Transverse colon (tissue), 4 donors: ENCODE measurements at regions not wholly inside any gene's neighbourhood (a gene's known extent, or its start where the extent isn't known, plus 50 kb on each side); places are given as distances from the start of the nearest gene placed in this dataset.

Experiments used
- DNase-seq: peaks from one replicate; pipeline ENCODE4 v3.0.0-alpha.2; 2019
- H3K27ac ChIP-seq, 4 donors: fragments of 200-600 bp; sonication (generic); 2 replicates each; pipeline ENCODE4 v1.5.1; 2016 to 2018; ENCODE audit warnings: inconsistent platforms in 4 of 4
- H3K27me3 ChIP-seq: fragments of 200-600 bp; sonication (generic); 2 replicates; pipeline ENCODE4 v1.5.1; 2017; ENCODE audit warnings: inconsistent platforms
- H3K36me3 ChIP-seq, 4 donors: fragments of 200-600 bp; sonication (generic); 2 replicates each; pipeline ENCODE4 v1.5.1; 2017 to 2019; ENCODE audit warnings: inconsistent platforms in 4 of 4
- H3K4me1 ChIP-seq, 4 donors: fragments of 200-600 bp; sonication (generic); 2 replicates each; pipeline ENCODE4 v1.5.1; 2017 to 2020; ENCODE audit warnings: inconsistent platforms in 4 of 4
- H3K4me3 ChIP-seq, 4 donors: fragments of 200-600 bp; sonication (generic); 1 replicate in 1 of 4; 2 replicates in 3 of 4; pipeline versions ENCODE4 v1.5.1 to v1.6.1; 2017 to 2019; ENCODE audit warnings: inconsistent platforms in 4 of 4
- H3K9me3 ChIP-seq, 2 donors: fragments of 200-600 bp; sonication (generic); 2 replicates each; pipeline ENCODE4 v1.5.1; 2017 to 2019; ENCODE audit warnings: inconsistent platforms in 2 of 2
- EP300 ChIP-seq: sonication (generic); formaldehyde crosslinking; IDR thresholded peaks from one replicate; pipeline ENCODE4 v1.6.1; 2017; ENCODE audit warnings: antibody characterized with exemption, low read depth
- POLR2A ChIP-seq: fragments of 450-650 bp; IDR thresholded peaks from one replicate; pipeline ENCODE4 v1.6.1; 2016; ENCODE audit warnings: antibody characterized with exemption, mild to moderate bottlenecking, moderate library complexity
- POLR2AphosphoS5 ChIP-seq, 3 donors: sonication (generic); formaldehyde crosslinking; IDR thresholded peaks; one replicate each; pipeline ENCODE4 v1.6.1; 2016; ENCODE audit warnings: antibody characterized with exemption in 3 of 3
- whole genome bisulfite sequencing, 2 donors: methylation state at CpG; one replicate each; pipeline ENCODE4 v1.1.5; 2018; ENCODE audit warnings: low coverage in 1 of 2; 5-methylcytosine and 5-hydroxymethylcytosine counted together
- in situ Hi-C, 4 donors: fragments of 200-750 bp; cut with MboI; loops; one replicate each; pipeline versions ENCODE4 v1.15.0 to v1.15.1; 2017; ENCODE audit warnings: low sequenced_read_pairs in 3 of 4, low pct_ligation_motif_present in 1 of 4, low pct_unique_long_range_greater_than_20kb in 1 of 4
- intact Hi-C: fragments of 100-400 bp; cut with DNase I; formaldehyde crosslinking; loops from one replicate; pipeline ENCODE4 v1.15.1; 2023; ENCODE audit warnings: low total_unique reads
- TF ChIP-seq, protein P1 (sequence below), 5 experiments: fragments of 200-600 bp in 3 of 5; fragments of 450-650 bp in 2 of 5; sonication (generic) in 3 of 5; IDR thresholded peaks; 1 replicate in 2 of 5; 2 replicates in 3 of 5; pipeline ENCODE4 v1.5.1; 2016 to 2017; ENCODE audit warnings: antibody characterized with exemption in 5 of 5, inconsistent platforms in 3 of 5, mild to moderate bottlenecking in 2 of 5, moderate library complexity in 1 of 5

- intact Hi-C loops = no loop called here
- Histone ChIP-seq H3K4me1 (no peaks in the 10 kb centered on the region), H3K27me3 (no peaks in the 10 kb centered on the region), H3K36me3 (no peaks in the 10 kb centered on the region), H3K27ac (no peak overlapping the region), H3K9me3 (no peaks in the 10 kb centered on the region), H3K4me3 (no peak overlapping the region)
- no peak for TF ChIP-seq POLR2A
- TF ChIP-seq, protein P1, sequence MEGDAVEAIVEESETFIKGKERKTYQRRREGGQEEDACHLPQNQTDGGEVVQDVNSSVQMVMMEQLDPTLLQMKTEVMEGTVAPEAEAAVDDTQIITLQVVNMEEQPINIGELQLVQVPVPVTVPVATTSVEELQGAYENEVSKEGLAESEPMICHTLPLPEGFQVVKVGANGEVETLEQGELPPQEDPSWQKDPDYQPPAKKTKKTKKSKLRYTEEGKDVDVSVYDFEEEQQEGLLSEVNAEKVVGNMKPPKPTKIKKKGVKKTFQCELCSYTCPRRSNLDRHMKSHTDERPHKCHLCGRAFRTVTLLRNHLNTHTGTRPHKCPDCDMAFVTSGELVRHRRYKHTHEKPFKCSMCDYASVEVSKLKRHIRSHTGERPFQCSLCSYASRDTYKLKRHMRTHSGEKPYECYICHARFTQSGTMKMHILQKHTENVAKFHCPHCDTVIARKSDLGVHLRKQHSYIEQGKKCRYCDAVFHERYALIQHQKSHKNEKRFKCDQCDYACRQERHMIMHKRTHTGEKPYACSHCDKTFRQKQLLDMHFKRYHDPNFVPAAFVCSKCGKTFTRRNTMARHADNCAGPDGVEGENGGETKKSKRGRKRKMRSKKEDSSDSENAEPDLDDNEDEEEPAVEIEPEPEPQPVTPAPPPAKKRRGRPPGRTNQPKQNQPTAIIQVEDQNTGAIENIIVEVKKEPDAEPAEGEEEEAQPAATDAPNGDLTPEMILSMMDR (IDR thresholded peaks at IDR 0.05) = no peak
- no peak for TF ChIP-seq EP300
- WGBS, 2 donors = 60 to 85% methylated on average over 1 to 16 of the region's 18 CpGs
- in situ Hi-C loops = no loop called here
- DNase-seq = no peak
Measured at GRCh38 chr2:106941372-106941993, 55.5 kb upstream of the ST6GAL2 start.

DNA sequence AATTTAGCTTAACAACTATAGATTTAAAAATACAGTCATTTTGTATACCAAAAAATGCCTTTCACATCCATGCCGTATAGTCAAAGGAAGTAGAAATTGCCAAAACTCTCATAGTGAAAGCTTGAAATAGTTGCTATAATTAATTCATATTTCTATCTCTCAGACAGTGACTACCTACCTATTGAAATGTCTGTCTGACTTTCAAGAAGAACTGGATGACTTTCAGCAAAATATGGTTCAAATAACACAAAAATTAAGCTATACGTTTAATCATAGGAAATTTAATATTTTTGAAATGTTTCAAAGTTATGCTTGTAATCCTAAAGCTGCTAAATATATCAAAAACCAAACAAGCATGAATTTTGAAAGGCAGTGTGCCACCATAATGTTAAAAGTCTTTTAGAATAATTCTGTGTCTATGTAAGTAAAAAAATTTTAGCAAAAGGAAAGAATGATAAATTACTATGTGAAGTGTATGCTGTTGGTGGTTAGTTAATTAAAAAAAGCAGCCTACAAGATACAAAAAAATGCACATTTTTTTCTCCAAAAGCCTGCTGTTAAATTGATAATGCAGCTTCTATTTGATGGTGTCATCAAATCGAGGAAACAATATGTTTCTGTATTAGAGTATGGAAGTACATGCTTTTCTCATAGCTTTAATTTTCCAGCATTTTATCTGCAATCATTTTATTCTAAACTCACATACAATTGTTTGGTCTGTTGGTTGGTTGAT lies 57.7 kb upstream of the ST6GAL2 start:
- DNase-seq = no peak
- no peak overlapping the region for H3K27ac ChIP-seq
- no peaks in the 10 kb centered on the region for H3K9me3 ChIP-seq
- no peaks in the 10 kb centered on the region for H3K27me3 ChIP-seq
- in situ Hi-C loops = no loop called here
- intact Hi-C loops = no loop called here
- H3K36me3 ChIP-seq = no peaks in the 10 kb centered on the region
- WGBS, 2 donors = 52 to 72% methylated on average over 3 of the region's 3 CpGs
- TF ChIP-seq EP300 (no peak), POLR2A (no peak), POLR2AphosphoS5 (IDR thresholded peaks at IDR 0.05) (no peak)
- H3K4me1 ChIP-seq = no peaks in the 10 kb centered on the region
- H3K4me3 ChIP-seq = no peak overlapping the region

GRCh38 chr2:106944215-106944614 lies 58.2 kb upstream of the ST6GAL2 start:
- H3K9me3 ChIP-seq = no peaks in the 10 kb centered on the region
- in situ Hi-C loops = no loop called here
- H3K36me3 ChIP-seq = no peaks in the 10 kb centered on the region
- H3K27ac ChIP-seq = no peak overlapping the region
- no peak for TF ChIP-seq POLR2A
- no peak for TF ChIP-seq EP300
- no peaks in the 10 kb centered on the region for H3K4me1 ChIP-seq
- 64 to 83% methylated on average over 5 of the region's 5 CpGs for WGBS, 2 donors
- intact Hi-C loops = no loop called here
- H3K4me3 ChIP-seq = no peak overlapping the region
- no peaks in the 10 kb centered on the region for H3K27me3 ChIP-seq
- DNase-seq = no peak

GRCh38 chr2:106948540-106948939 lies 62.6 kb upstream of the ST6GAL2 start:
- Histone ChIP-seq H3K36me3 (no peaks in the 10 kb centered on the region), H3K27ac (no peak overlapping the region), H3K27me3 (no peaks in the 10 kb centered on the region), H3K9me3 (no peaks in the 10 kb centered on the region), H3K4me1 (no peaks in the 10 kb centered on the region), H3K4me3 (no peak overlapping the region)
- no peak for TF ChIP-seq POLR2AphosphoS5 (IDR thresholded peaks at IDR 0.05)
- no peak for TF ChIP-seq EP300
- TF ChIP-seq POLR2A = no peak
- TF ChIP-seq, protein P1 (IDR thresholded peaks at IDR 0.05) = no peak
- no peak for DNase-seq
- in situ Hi-C loops (no loop called here), intact Hi-C loops (no loop called here)

DNA sequence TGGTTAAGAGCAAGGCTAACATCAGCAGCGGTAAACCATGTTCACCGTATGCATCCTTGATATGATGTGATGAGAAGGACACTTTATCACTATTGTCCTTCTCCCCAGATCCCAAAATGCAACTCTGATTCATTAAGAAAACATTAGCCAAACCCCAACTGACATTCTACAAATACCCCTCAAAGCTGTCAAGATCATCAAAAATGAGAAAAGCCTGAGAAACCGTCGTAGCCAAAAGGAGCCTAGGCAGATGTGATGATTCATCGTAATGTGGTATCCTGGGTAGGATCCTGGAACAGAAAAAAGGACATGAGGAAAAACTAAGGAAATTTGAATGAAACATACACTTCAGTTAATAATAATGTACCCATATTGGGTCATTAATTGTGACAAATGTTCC lies 67.3 kb upstream of the ST6GAL2 start:
- H3K27ac ChIP-seq = no peak overlapping the region
- 92 to 96% methylated on average over 5 of the region's 5 CpGs for WGBS, 2 donors
- TF ChIP-seq EP300 = no peak
- TF ChIP-seq, protein P1 (IDR thresholded peaks at IDR 0.05) = no peak
- TF ChIP-seq POLR2A = no peak
- no peak for TF ChIP-seq POLR2AphosphoS5 (IDR thresholded peaks at IDR 0.05)

More for the DNA sequence above, 67.3 kb upstream of the ST6GAL2 start:
- Histone ChIP-seq H3K27me3 (no peaks in the 10 kb centered on the region), H3K4me3 (no peak overlapping the region), H3K36me3 (no peaks in the 10 kb centered on the region), H3K4me1 (no peaks in the 10 kb centered on the region), H3K9me3 (no peaks in the 10 kb centered on the region)
- intact Hi-C loops (no loop called here), in situ Hi-C loops (no loop called here)
- DNase-seq = no peak
